ENCODE measurements at regions not wholly inside any gene's neighbourhood (a gene's known extent, or its start where the extent isn't known, plus 50 kb on each side); places are given as distances from the start of the nearest gene placed in this dataset.

DNA sequence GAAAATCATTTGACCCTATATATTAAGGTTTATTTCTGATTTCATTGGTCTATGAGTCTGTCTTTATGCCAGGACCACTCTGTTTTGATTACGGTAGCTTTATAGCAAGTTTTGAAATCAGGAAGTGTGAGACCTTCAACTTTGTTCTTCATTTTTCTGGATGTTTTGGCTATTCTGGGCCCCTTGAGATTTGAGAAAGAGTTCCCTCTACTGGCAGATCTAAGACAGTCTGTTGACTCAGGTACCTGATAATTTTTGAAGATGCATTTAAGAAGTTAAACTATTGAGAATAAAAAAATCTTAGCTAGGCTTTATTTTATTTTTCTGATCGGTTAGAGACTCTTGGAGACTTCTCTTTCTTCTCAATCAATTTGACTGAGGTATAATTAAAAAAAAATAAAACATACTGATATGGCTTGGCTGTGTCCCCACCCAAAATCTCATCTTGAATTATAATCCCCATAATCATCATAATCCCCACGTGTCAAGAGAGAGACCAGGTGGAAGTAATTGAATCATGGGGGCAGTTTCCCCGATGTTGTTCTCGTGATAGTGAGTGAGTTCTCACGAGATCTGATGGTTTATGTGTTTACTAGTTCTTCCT is 209.2 kb downstream of the SNX10 start:
- no peaks in the 10 kb centered on the region for H3K4me1 ChIP-seq
- no peak overlapping the region for H3K4me3 ChIP-seq
- no peaks in the 10 kb centered on the region for H3K36me3 ChIP-seq (ENCODE audit: low read depth, missing control alignments)
- TF ChIP-seq, protein P1, sequence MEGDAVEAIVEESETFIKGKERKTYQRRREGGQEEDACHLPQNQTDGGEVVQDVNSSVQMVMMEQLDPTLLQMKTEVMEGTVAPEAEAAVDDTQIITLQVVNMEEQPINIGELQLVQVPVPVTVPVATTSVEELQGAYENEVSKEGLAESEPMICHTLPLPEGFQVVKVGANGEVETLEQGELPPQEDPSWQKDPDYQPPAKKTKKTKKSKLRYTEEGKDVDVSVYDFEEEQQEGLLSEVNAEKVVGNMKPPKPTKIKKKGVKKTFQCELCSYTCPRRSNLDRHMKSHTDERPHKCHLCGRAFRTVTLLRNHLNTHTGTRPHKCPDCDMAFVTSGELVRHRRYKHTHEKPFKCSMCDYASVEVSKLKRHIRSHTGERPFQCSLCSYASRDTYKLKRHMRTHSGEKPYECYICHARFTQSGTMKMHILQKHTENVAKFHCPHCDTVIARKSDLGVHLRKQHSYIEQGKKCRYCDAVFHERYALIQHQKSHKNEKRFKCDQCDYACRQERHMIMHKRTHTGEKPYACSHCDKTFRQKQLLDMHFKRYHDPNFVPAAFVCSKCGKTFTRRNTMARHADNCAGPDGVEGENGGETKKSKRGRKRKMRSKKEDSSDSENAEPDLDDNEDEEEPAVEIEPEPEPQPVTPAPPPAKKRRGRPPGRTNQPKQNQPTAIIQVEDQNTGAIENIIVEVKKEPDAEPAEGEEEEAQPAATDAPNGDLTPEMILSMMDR (IDR thresholded peaks at IDR 0.05), result peak in 2 of 3 experiments; percentile 28 to 34
- no peak for TF ChIP-seq POLR2A (IDR thresholded peaks at IDR 0.05)
- DNase-seq, result no peak
- WGBS, 2 donors, result 73% methylated on average over 6 of the region's 6 CpGs
- intact Hi-C loops (cut with DNase I; ENCODE audit: low total_unique reads), result no loop called here
- no peaks in the 10 kb centered on the region for H3K27me3 ChIP-seq
- no peak overlapping the region for H3K27ac ChIP-seq
- no peaks in the 10 kb centered on the region for H3K9me3 ChIP-seq

DNA sequence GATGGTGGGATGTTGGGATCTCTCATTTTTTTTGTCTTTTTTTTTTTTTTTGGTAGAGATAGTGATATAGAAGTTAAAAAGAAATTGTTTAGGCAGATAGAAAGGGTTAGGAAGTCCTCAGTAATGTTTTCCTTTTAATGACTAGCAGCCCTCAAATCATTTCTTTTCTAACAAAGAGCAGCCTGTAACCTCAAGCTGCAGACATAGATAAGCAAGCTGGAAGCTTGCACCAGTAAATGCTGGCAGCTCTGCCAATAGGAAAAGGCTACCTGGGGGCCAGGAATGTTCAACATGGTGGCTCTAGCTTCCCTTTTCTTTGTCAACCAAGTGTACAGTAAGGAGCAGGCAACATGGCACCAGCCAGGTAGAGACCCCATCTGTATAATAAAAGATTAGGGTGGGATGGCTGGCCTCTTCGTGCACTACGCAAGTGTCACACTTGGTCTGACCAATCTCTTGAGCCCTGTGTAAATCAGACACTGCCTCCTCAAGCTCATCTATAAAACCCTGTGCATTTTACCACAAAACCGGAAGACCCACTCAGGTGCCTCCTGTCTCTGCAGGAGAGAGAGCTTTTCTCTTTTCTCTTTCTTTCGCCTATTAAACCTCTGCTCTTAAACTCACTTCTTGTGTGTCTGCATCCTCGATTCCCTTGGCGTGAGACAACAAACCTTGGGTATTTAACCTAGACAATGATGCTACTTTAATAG is 212.9 kb downstream of the SNX10 start:
- DNase-seq, result no peak
- Histone ChIP-seq H3K9me3 (no peaks in the 10 kb centered on the region), H3K27me3 (no peaks in the 10 kb centered on the region), H3K4me1 (no peaks in the 10 kb centered on the region), H3K4me3 (no peak overlapping the region), H3K27ac (no peak overlapping the region), H3K36me3 (ENCODE audit: low read depth, missing control alignments) (no peaks in the 10 kb centered on the region)
- TF ChIP-seq, protein P1 (IDR thresholded peaks at IDR 0.05), result no peak
- no peak for TF ChIP-seq POLR2A (IDR thresholded peaks at IDR 0.05)
- intact Hi-C loops (cut with DNase I; ENCODE audit: low total_unique reads), result no loop called here
- WGBS, 2 donors, result 93 to 95% methylated on average over 6 of the region's 6 CpGs

DNA sequence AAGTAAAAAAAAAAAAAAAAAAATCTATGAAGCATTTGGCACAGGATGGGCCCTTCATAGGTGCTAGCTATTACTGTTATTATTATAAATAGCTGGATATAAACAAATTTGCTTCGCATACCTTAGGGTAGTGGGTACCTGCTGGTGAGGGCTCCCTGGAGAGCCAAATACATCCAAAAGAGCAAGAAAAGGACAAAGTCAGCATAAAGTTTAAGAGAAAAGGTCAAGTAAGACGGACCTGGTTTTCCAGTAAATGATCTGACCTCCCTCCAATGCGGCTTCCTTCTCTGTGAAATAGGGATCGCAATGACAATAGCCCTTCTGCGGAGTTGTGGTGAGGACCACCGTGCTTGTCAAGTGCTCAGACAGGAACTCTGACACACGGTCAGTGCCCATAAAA is 214.5 kb downstream of the SNX10 start:
- Histone ChIP-seq H3K27ac (no peak overlapping the region), H3K9me3 (no peaks in the 10 kb centered on the region), H3K36me3 (ENCODE audit: low read depth, missing control alignments) (no peaks in the 10 kb centered on the region), H3K4me1 (no peaks in the 10 kb centered on the region), H3K4me3 (no peak overlapping the region), H3K27me3 (no peaks in the 10 kb centered on the region)
- intact Hi-C loops (cut with DNase I; ENCODE audit: low total_unique reads), result no loop called here
- no peak for DNase-seq
- WGBS, 2 donors, result 85 to 86% methylated on average over 7 of the region's 7 CpGs
- TF ChIP-seq POLR2A (IDR thresholded peaks at IDR 0.05), result no peak
- TF ChIP-seq, protein P1 (IDR thresholded peaks at IDR 0.05), result no peak

DNA sequence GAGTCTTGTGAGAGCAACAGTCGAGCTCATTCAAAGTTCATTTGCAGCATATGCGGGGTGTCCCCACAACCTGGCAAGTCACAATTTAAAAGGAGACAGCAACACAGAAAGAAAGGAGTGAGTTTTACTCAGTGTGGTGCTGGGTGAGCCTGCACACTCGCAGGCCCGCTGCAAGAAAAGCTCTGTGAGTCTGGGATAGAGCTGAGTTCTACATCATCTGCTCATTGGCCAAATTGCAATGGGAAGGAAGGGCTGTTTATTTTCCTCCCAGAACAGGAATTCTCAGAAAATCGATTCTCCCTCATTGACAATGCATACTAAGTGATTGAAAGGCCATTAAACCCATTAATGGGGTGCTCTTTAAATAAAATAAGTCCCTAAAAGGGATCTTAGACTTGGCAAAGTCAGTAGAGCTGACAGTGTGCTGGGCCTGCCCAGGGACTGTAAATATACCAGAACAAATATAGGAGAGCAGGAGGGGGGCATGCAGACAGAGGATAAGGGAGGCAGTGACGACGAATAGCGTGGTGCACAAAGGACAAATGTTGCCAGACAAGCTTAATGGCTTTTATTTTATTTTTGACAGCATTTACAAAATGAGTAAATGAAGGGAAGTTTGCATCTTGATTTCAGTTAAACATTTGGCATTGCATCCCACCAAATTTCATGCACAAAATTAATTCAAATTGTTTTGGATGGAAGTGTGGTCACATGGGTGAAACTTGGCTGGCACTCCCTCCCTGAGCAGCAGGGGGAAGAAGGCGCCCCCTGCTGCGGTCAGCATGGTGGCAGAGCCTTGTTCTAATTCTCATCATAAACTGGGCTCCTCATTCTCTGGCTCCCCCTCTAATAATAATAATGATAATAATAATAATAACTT is 215.7 kb downstream of the SNX10 start:
- H3K27me3 ChIP-seq, result no peaks in the 10 kb centered on the region
- DNase-seq, result no peak
- WGBS, 2 donors, result 82 to 84% methylated on average over 10 of the region's 10 CpGs
- H3K4me1 ChIP-seq, result no peaks in the 10 kb centered on the region
- no peaks in the 10 kb centered on the region for H3K9me3 ChIP-seq
- no peak overlapping the region for H3K27ac ChIP-seq
- TF ChIP-seq, protein P1 (IDR thresholded peaks at IDR 0.05), result no peak
- TF ChIP-seq POLR2A (IDR thresholded peaks at IDR 0.05), result no peak
- no peak overlapping the region for H3K4me3 ChIP-seq
- H3K36me3 ChIP-seq (ENCODE audit: low read depth, missing control alignments), result no peaks in the 10 kb centered on the region
- intact Hi-C loops (cut with DNase I; ENCODE audit: low total_unique reads), result no loop called here

Data from testis (tissue), 2 donors.